BE2C (cell line): ENCODE measurements at regions not wholly inside any gene's neighbourhood (a gene's known extent, or its start where the extent isn't known, plus 50 kb on each side); places are given as distances from the start of the nearest gene placed in this dataset.
"Not testable (repeated sequence)": the region's sequence is repeated elsewhere in the genome, so short reads cannot be mapped to it uniquely, and the experiment has no call there.

Experiments
- DNase-seq: peaks from one replicate; pipeline ENCODE4 v3.0.0-alpha.2; 2020
- H3K27me3 ChIP-seq: fragments of 250-450 bp; sonication (Bioruptor Pico); 2 replicates; pipeline ENCODE4 v1.5.1; 2020; ENCODE audit warnings: mild to moderate bottlenecking
- H3K36me3 ChIP-seq: fragments of 250-450 bp; sonication (Bioruptor Pico); 2 replicates; pipeline ENCODE4 v1.5.1; 2020; ENCODE audit warnings: mild to moderate bottlenecking
- H3K4me1 ChIP-seq: fragments of 250-450 bp; sonication (Bioruptor Pico); 2 replicates; pipeline ENCODE4 v1.5.1; 2020
- H3K4me3 ChIP-seq: 2 replicates; pipeline ENCODE4 v1.5.1; 2011; ENCODE audit warnings: low read depth, low read length
- H3K9me3 ChIP-seq: fragments of 250-450 bp; sonication (Bioruptor Pico); 2 replicates; pipeline ENCODE4 v1.5.1; 2020
- TF ChIP-seq, protein P1 (sequence below): IDR thresholded peaks from 2 replicates; pipeline ENCODE4 v1.5.1; 2012; ENCODE audit warnings: mild to moderate bottlenecking, low read depth, low read length

DNA sequence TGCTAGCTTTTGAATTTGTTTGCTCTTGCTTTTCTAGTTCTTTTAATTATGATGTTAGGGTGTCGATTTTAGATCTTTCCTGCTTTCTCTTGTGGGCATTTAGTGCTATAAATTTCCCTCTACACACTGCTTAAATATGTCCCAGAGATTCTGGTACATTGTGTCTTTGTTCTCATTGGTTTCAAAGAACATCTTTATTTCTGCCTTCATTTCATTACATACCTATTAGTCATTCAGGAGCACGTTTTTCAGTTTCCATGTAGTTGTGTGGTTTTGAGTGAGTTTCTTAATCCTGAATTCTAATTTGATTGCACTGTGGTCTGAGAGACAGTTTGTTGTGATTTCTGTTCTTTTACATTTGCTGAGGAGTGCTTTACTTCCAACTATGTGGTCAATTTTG, 51.2 kb upstream of the MB21D2 start:
- H3K4me3 ChIP-seq, H3K4me1 ChIP-seq, DNase-seq, H3K27me3 ChIP-seq, H3K36me3 ChIP-seq, H3K9me3 ChIP-seq: not testable (repeated sequence)

- no peak for DNase-seq
- no peak overlapping the region for H3K4me3 ChIP-seq
Measured at GRCh38 chr3:192980632-192981031, 63.0 kb upstream of the MB21D2 start.

DNA sequence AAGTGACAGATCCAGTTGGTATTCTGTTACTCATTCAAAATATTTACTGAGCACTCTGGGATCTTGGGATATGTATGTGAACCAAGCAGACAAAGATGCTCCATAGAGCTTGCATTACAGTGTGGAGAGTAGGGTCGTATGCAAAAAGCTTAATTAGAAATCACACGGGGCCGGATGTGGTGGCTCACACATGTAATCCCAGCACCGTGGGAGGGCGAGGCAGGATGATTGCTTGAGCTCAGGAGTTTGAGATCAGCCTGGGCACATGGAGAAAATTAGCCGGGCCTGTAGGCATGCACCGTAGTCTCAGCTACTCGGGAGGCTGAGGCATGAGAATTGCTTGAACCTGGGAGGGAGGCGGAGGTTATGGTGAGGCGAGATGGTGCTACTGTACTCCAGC, 68.7 kb upstream of the MB21D2 start:
- H3K4me1 ChIP-seq, result no peaks in the 10 kb centered on the region
- no peaks in the 10 kb centered on the region for H3K9me3 ChIP-seq
- no peak overlapping the region for H3K4me3 ChIP-seq
- TF ChIP-seq, protein P1, sequence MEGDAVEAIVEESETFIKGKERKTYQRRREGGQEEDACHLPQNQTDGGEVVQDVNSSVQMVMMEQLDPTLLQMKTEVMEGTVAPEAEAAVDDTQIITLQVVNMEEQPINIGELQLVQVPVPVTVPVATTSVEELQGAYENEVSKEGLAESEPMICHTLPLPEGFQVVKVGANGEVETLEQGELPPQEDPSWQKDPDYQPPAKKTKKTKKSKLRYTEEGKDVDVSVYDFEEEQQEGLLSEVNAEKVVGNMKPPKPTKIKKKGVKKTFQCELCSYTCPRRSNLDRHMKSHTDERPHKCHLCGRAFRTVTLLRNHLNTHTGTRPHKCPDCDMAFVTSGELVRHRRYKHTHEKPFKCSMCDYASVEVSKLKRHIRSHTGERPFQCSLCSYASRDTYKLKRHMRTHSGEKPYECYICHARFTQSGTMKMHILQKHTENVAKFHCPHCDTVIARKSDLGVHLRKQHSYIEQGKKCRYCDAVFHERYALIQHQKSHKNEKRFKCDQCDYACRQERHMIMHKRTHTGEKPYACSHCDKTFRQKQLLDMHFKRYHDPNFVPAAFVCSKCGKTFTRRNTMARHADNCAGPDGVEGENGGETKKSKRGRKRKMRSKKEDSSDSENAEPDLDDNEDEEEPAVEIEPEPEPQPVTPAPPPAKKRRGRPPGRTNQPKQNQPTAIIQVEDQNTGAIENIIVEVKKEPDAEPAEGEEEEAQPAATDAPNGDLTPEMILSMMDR, result no peak
- no peak for DNase-seq
- no peaks in the 10 kb centered on the region for H3K36me3 ChIP-seq
- no peaks in the 10 kb centered on the region for H3K27me3 ChIP-seq

More at GRCh38 chr3:192980632-192981031, 63.0 kb upstream of the MB21D2 start:
- TF ChIP-seq, protein P1, result no peak
- H3K27me3 ChIP-seq, result no peaks in the 10 kb centered on the region
- no peaks in the 10 kb centered on the region for H3K9me3 ChIP-seq
- H3K36me3 ChIP-seq, result no peaks in the 10 kb centered on the region
- H3K4me1 ChIP-seq, result no peaks in the 10 kb centered on the region

DNA sequence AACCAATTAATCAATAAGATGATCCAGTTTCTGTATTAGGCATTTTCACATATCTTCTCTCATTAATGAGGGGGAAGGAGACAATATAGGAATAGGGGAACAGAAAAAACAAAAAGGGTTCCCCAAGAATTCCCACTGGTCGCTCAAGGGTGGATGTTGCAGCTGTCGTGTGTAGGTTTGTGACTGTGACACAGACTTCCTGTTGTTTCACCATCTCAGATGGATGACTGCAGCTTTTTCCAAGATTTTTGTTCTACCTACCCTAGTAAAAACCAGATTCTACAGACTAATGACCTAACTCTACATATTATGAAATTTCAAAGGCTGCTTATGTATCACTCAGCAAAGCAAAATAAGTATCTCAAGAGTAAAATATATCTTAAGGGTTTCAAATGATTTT, 73.7 kb upstream of the MB21D2 start:
- no peaks in the 10 kb centered on the region for H3K27me3 ChIP-seq
- H3K4me1 ChIP-seq, result no peaks in the 10 kb centered on the region
- no peak for DNase-seq
- TF ChIP-seq, protein P1, result no peak
- no peaks in the 10 kb centered on the region for H3K36me3 ChIP-seq
- no peak overlapping the region for H3K4me3 ChIP-seq
- no peaks in the 10 kb centered on the region for H3K9me3 ChIP-seq

- TF ChIP-seq, protein P1, result no peak
- Histone ChIP-seq H3K4me1 (no peaks in the 10 kb centered on the region), H3K36me3 (no peaks in the 10 kb centered on the region), H3K4me3 (no peak overlapping the region), H3K27me3 (no peaks in the 10 kb centered on the region), H3K9me3 (no peaks in the 10 kb centered on the region)
- no peak for DNase-seq
Measured at GRCh38 chr3:192992361-192992760, 74.7 kb upstream of the MB21D2 start.

DNA sequence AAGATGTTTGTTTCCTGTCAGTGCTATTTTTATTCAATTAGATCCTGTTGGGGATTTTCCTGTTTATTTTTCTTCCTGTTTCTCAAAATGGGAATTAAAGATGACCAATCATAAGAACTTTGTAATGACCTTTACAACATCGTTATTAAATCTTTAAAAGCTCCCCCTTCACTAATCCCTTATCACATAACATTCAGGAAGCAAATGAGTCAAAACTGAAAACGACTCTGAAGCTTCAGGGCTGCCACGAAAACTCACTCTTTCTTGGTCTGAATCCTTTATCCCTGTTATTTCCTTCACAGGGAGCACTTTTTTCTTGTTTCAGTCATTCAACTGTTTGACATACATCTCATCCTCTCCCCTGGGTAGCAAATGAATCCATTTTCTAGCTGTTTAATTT, 75.8 kb upstream of the MB21D2 start:
- TF ChIP-seq, protein P1, result no peak
- H3K27me3 ChIP-seq, result no peaks in the 10 kb centered on the region
- no peak for DNase-seq
- H3K4me3 ChIP-seq, result no peak overlapping the region
- H3K9me3 ChIP-seq, result no peaks in the 10 kb centered on the region
- no peaks in the 10 kb centered on the region for H3K4me1 ChIP-seq
- H3K36me3 ChIP-seq, result no peaks in the 10 kb centered on the region

DNA sequence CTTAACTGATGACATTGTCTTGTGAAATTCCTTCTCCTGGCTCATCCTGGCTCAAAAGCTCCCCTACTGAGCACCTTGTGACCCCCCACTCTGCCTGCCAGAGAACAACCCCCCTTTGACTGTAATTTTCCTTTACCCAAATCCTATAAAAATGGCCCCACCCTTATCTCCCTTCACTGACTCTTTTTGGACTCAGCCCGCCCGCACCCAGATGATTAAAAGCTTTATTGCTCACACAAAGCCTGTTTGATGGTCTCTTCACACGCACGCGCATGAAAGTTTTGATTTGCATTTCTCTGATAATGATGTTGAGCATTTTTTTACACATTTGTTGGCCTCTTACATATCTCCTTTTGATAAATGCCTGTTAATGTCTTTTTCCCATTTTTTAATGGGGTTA, 83.5 kb upstream of the MB21D2 start:
- not testable (repeated sequence) for H3K36me3 ChIP-seq, DNase-seq, H3K4me1 ChIP-seq, H3K27me3 ChIP-seq, H3K4me3 ChIP-seq, H3K9me3 ChIP-seq

DNA sequence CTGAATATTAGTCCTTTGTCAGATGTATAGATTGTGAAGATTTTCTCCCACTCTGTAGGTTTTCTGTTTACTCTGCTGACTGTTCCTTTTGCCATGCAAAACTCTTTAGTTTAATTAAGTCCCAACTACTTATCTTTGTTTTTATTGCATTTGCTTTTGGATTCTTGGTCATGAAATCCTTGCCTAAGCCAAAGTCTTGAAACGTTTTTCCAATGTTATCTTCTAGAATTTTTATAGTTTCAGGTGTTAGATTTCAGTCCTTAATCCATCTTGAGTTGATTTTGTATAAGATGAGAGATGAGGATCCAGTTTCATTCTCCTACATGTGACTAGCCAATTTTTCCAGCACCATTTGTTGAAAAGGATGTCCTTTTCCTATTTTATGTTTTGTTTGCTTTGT, 86.0 kb upstream of the MB21D2 start:
- not testable (repeated sequence) for H3K36me3 ChIP-seq, H3K4me1 ChIP-seq, H3K27me3 ChIP-seq, H3K9me3 ChIP-seq, DNase-seq, H3K4me3 ChIP-seq
